CD4-positive, alpha-beta T cell (primary cell): ENCODE measurements at regions not wholly inside any gene's neighbourhood (a gene's known extent, or its start where the extent isn't known, plus 50 kb on each side); places are given as distances from the start of the nearest gene placed in this dataset.

ENCODE experiments used
- ATAC-seq: fragments of 200-7000 bp; cut with Tn5 transposase; one replicate; pipeline ENCODE4 v1.10.0; 2022; ENCODE audit warnings: mild to moderate bottlenecking; ENCODE audit not compliant: poor library complexity
- CTCF ChIA-PET: fragments of 350-600 bp; sonication (Branson Sonifier 250); formaldehyde crosslinking; loops from one replicate; lab custom pipeline; 2021; ENCODE audit warnings: antibody characterized with exemption, inconsistent platforms; lab: Charles Lee
- POLR2A ChIA-PET: fragments of 350-600 bp; sonication (Branson Sonifier 250); formaldehyde crosslinking; loops from one replicate; lab custom pipeline; 2021; ENCODE audit warnings: antibody characterized with exemption, inconsistent platforms; lab: Charles Lee
- DNase-seq, 14 experiments: peaks; one replicate each; pipeline ENCODE4 v3.0.0-alpha.2; 2013 to 2020; ENCODE audit warnings: mixed read lengths in 2 of 14
- H3K27ac ChIP-seq, 2 donors: one replicate each; pipeline versions ENCODE4 v1.5.1 to v1.7.0; 2013; ENCODE audit warnings: low read length in 2 of 2, low read depth in 1 of 2, mild to moderate bottlenecking in 1 of 2
- H3K27me3 ChIP-seq, 2 experiments: 1 replicate in 1 of 2; 2 replicates in 1 of 2; pipeline versions ENCODE4 v1.6.1 to v1.7.0; 2013; ENCODE audit warnings: low read length in 2 of 2, control low read depth in 1 of 2, mild to moderate bottlenecking in 1 of 2, moderate library complexity in 1 of 2; ENCODE audit not compliant: insufficient read depth in 2 of 2, control insufficient read depth in 1 of 2
- H3K36me3 ChIP-seq: one replicate; pipeline ENCODE4 v1.6.1; 2013; ENCODE audit warnings: low read length, control low read depth; ENCODE audit not compliant: insufficient read depth
- H3K4me1 ChIP-seq: one replicate; pipeline ENCODE4 v1.6.1; 2013; ENCODE audit warnings: low read length, control low read depth; ENCODE audit not compliant: insufficient read depth
- H3K4me3 ChIP-seq: one replicate; pipeline ENCODE4 v1.5.1; 2013; ENCODE audit warnings: mild to moderate bottlenecking, low read length, moderate library complexity
- H3K9me3 ChIP-seq, 2 experiments: 1 replicate in 1 of 2; 2 replicates in 1 of 2; pipeline versions ENCODE4 v1.6.1 to v1.7.0; 2013; ENCODE audit warnings: low read length in 2 of 2, mild to moderate bottlenecking in 2 of 2, control low read depth in 1 of 2, moderate library complexity in 1 of 2; ENCODE audit not compliant: control insufficient read depth in 1 of 2, insufficient read depth in 1 of 2
- H3K27ac Mint-ChIP-seq: one replicate; pipeline ENCODE4 v1.8.0; 2020; ENCODE audit warnings: mixed read lengths
- H3K27me3 Mint-ChIP-seq: one replicate; pipeline ENCODE4 v1.8.0; 2021; ENCODE audit warnings: mixed read lengths
- H3K36me3 Mint-ChIP-seq: one replicate; pipeline ENCODE4 v1.8.0; 2021; ENCODE audit warnings: low read depth, mixed read lengths
- H3K4me1 Mint-ChIP-seq: one replicate; pipeline ENCODE4 v1.8.0; 2021; ENCODE audit warnings: low read depth, mixed read lengths
- H3K4me3 Mint-ChIP-seq: one replicate; pipeline ENCODE4 v1.8.0; 2020; ENCODE audit warnings: mild to moderate bottlenecking, mixed read lengths
- H3K9me3 Mint-ChIP-seq: one replicate; pipeline ENCODE4 v1.8.0; 2020; ENCODE audit warnings: mixed read lengths
- intact Hi-C, 2 experiments: fragments of 100-400 bp; cut with DNase I in 1 of 2; cut with micrococcal nuclease in 1 of 2; formaldehyde crosslinking; loops; one replicate each; pipeline versions ENCODE4 v1.15.1 to v1.9.0; 2023 to 2025; cut with DNase I, micrococcal nuclease
- TF ChIP-seq, protein P1 (sequence below): fragments of 200-600 bp; IDR thresholded peaks from one replicate; pipeline ENCODE4 v1.8.0; 2022; ENCODE audit warnings: antibody characterized with exemption, mild to moderate bottlenecking

DNA sequence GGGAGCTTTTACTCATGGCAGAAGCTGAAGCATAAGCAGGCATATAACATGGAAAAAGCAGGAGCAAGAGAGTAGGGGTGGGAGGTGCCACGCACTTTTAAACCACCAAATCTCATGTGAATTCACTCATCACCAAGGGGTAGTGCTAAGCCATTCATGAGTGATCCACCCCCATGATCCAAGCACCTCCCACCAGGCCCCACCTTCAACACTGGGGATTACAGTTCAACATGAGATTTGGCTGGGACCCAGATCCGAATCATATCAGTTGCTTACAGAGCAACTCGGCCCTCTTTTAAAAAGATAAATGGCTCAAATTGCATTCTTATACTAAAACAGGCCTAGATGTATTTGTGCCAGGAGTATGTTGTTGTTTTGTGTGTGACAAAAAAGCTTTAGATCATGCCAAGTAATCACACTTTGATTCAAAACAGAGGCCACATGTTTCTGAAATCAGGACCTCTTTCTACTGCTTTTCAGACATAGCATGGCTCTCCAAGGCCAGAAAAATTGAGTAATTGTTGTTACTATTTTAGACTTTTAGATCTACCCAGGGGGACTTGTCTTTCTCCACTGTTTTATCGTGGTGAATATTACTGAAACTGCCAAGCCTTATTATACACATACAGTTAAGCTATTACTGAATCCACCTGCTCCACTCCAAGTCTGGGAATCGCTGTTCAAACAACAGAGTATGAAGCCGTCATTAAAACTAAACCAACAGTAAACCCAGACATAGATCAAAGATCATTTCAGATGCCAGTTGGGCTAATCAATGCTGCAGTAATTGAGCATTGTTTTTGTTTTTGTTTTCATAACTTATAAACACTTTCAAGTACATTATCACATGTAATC is 163.3 kb downstream of the KCNJ2 start:
- CTCF ChIA-PET, result no interaction called here
- Mint-ChIP-seq H3K27ac (no peak overlapping the region), H3K9me3 (no peaks in the 10 kb centered on the region), H3K4me1 (no peaks in the 10 kb centered on the region), H3K27me3 (no peaks in the 10 kb centered on the region), H3K4me3 (no peak overlapping the region), H3K36me3 (no peaks in the 10 kb centered on the region)
- ATAC-seq, result no peak
- no peak overlapping the region for H3K4me3 ChIP-seq
- no peaks in the 10 kb centered on the region for H3K27me3 ChIP-seq
- H3K36me3 ChIP-seq, result no peaks in the 10 kb centered on the region
- no peaks in the 10 kb centered on the region for H3K9me3 ChIP-seq
- no peaks in the 10 kb centered on the region for H3K4me1 ChIP-seq
- H3K27ac ChIP-seq, result no peak overlapping the region
- intact Hi-C loops, result no loop called here
- TF ChIP-seq, protein P1, sequence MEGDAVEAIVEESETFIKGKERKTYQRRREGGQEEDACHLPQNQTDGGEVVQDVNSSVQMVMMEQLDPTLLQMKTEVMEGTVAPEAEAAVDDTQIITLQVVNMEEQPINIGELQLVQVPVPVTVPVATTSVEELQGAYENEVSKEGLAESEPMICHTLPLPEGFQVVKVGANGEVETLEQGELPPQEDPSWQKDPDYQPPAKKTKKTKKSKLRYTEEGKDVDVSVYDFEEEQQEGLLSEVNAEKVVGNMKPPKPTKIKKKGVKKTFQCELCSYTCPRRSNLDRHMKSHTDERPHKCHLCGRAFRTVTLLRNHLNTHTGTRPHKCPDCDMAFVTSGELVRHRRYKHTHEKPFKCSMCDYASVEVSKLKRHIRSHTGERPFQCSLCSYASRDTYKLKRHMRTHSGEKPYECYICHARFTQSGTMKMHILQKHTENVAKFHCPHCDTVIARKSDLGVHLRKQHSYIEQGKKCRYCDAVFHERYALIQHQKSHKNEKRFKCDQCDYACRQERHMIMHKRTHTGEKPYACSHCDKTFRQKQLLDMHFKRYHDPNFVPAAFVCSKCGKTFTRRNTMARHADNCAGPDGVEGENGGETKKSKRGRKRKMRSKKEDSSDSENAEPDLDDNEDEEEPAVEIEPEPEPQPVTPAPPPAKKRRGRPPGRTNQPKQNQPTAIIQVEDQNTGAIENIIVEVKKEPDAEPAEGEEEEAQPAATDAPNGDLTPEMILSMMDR, result no peak
- POLR2A ChIA-PET, result no interaction called here
- no peak for DNase-seq

DNA sequence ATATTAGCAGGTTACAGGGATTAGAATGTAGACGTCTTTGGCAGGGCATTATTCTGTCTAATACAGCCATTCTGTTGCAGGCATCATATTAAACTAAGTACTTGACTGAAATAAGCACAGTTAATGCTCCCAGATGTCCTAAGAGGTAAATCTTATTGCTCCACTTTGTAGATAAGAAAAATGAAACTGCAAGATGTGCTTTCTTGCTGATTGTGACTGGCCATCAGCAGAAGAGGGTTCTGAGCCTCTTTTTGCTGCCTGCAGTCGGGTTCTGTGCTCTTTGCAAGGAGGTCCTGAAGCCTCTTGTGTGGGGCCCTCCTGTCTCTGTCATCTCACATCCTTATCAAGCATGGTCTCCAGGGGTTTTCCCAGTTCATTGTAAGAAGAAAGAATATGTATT is 167.1 kb downstream of the KCNJ2 start:
- ChIA-PET POLR2A (no interaction called here), CTCF (no interaction called here)
- Mint-ChIP-seq H3K27ac (no peak overlapping the region), H3K9me3 (no peaks in the 10 kb centered on the region), H3K4me3 (no peak overlapping the region), H3K4me1 (no peaks in the 10 kb centered on the region), H3K27me3 (no peaks in the 10 kb centered on the region), H3K36me3 (no peaks in the 10 kb centered on the region)
- no peaks in the 10 kb centered on the region for H3K4me1 ChIP-seq
- no peak overlapping the region for H3K27ac ChIP-seq
- TF ChIP-seq, protein P1, result no peak
- ATAC-seq (no peak), DNase-seq (no peak)
- H3K4me3 ChIP-seq, result no peak overlapping the region
- H3K36me3 ChIP-seq, result no peaks in the 10 kb centered on the region
- H3K9me3 ChIP-seq, result no peaks in the 10 kb centered on the region
- no peaks in the 10 kb centered on the region for H3K27me3 ChIP-seq
- intact Hi-C loops, result no loop called here

DNA sequence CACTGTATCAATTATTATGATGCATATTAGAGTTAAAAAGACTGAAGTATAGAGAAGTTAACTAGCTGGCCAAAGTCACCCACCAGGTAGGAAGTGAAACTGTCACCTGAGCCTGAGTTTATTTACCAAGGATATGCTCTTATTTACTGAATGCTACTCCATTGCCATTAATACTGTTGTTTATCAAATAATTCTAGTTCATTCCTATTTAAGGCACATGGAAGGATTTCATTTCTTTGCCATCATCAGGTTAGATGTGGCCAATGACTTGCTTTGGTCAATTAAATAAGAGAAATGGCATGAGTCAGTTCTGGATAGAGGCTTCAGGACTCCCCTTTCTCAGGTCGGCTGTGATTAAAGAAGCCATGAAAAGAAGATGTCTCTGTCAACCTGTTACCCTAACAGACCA is 169.6 kb downstream of the KCNJ2 start:
- ATAC-seq, result no peak
- no peak overlapping the region for H3K4me3 ChIP-seq
- no peaks in the 10 kb centered on the region for H3K36me3 Mint-ChIP-seq
- H3K9me3 Mint-ChIP-seq, result no peaks in the 10 kb centered on the region
- H3K4me1 Mint-ChIP-seq, result peaks cover 7% of the 10 kb centered on the region
- no peak overlapping the region for H3K4me3 Mint-ChIP-seq
- no peaks in the 10 kb centered on the region for H3K27me3 ChIP-seq
- ChIA-PET POLR2A (no interaction called here), CTCF (interaction anchor here (1.1 kb wide), 1 partner anchor 38 kb away, joined by 3 read pairs; no protein-coding TSS in a partner anchor)
- intact Hi-C loops, result no loop called here
- H3K27ac ChIP-seq, result no peak overlapping the region
- peaks cover 0 to 3% of the 10 kb centered on the region in 2 experiments for H3K9me3 ChIP-seq
- no peaks in the 10 kb centered on the region for H3K4me1 ChIP-seq
- H3K27me3 Mint-ChIP-seq, result no peaks in the 10 kb centered on the region
- no peaks in the 10 kb centered on the region for H3K36me3 ChIP-seq
- no peak overlapping the region for H3K27ac Mint-ChIP-seq
- no peak for DNase-seq
- TF ChIP-seq, protein P1, result no peak
